CD4-positive, alpha-beta T cell treated with Interleukin-4 for 4 hours (primary cell): ENCODE measurements at regions not wholly inside any gene's neighbourhood (a gene's known extent, or its start where the extent isn't known, plus 50 kb on each side); places are given as distances from the start of the nearest gene placed in this dataset.

ENCODE experiments used
- DNase-seq: peaks from one replicate; pipeline ENCODE4 v3.0.0-alpha.2; 2020

- DNase-seq: no peak
Measured at GRCh38 chr16:85162478-85163277, 50.4 kb upstream of the CIBAR2 start.

GRCh38 chr16:85163278-85164112 lies 51.2 kb upstream of the CIBAR2 start:
- DNase-seq: no peak

GRCh38 chr16:85164431-85164830 lies 52.2 kb upstream of the CIBAR2 start:
- DNase-seq: no peak

- no peak for DNase-seq
Measured at GRCh38 chr16:85164838-85165516, 52.7 kb upstream of the CIBAR2 start.

- DNase-seq: no peak
Measured at GRCh38 chr16:85165781-85166180, 53.5 kb upstream of the CIBAR2 start.

- DNase-seq: no peak
Measured at GRCh38 chr16:85166281-85166680, 54.0 kb upstream of the CIBAR2 start.

- no peak for DNase-seq
Measured at GRCh38 chr16:85166699-85167588, 54.7 kb upstream of the CIBAR2 start.

- no peak for DNase-seq
Measured at GRCh38 chr16:85167589-85168537, 55.6 kb upstream of the CIBAR2 start.

DNA sequence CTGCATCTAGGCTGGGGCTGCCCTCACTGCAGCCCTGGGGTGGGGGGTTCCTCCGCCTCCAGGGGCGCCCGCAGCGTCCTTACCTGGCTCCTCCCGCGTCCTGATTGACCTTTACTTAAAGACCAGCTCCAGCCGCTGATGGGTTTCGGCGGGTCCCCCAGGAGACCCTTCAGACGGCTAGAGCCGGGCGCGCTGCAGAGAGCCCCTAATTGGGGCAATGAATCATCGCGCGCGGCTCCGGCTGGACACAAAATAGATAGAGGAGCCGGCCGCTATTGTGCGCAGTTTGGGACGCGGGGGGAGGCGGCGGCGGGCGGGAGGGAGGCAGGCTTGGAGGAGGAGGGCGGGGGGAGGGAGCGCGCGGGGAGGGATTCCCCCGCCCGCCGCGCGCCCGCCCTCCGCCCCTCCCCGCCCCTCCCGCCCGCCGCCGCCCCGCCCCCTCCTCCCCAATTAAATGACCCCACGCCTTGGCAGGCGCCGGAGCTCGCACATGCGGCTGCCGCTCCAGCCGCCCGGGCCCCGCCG lies 56.5 kb upstream of the CIBAR2 start:
- DNase-seq: no peak

GRCh38 chr16:85169333-85170065 lies 57.2 kb upstream of the CIBAR2 start:
- DNase-seq: no peak

DNA sequence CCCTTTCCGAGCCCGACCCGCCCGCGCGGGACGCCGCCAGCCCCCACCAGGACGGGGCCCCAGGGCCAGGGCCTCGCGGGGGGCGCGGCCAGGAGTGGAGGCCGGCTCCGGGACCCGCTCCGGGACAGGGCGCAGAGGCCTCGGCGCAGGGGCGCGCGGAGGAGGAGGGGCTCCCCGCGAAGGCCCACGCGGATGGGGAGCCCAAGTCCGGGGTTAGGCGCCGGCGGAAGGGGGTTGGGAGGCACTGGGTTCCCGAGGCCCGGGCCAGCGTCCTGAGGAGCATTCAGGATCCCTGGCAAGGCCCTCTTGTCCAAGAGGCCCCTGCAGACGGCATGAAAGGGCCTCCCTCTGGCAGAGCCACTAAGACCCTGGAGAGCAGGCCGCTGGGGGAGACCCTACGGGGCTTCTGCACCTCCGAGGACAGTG lies 57.8 kb upstream of the CIBAR2 start:
- no peak for DNase-seq

- DNase-seq: no peak
Measured at GRCh38 chr16:85170590-85171003, 58.3 kb upstream of the CIBAR2 start.

GRCh38 chr16:85171004-85171758 lies 58.9 kb upstream of the CIBAR2 start:
- no peak for DNase-seq

DNA sequence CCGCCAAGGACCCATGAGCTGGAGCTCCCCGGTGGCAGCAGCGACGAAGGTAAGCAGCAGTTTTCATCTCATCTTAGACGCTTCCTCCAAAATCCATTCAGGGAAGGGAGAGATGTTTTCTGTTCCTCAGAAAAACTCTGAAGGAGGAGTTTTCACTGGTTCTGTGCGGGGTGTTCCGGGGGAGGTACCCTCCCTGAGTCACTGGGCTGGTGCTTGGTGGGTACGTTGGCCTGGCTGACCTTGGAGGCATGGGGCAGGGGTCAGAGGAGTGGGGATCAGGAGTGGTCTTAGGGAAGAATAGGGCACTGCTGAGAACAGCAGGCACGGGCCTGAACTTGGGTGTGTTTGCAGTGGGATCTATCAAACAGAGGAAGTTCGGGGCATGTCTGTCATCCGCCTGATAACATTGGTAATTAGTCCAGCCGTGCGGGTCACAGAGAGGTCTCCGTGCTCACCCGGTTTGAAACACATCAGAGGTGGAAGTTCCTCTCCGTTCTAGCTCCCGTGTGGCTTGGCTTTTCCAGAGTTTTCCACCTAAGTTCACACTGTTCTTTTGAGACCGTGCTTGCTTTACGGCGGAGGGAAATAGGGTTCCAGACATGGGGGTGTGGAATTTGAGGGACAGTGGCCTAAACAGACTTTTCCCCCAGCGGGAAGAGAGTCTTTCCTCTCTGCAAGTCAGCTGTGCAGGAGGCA lies 59.6 kb upstream of the CIBAR2 start:
- DNase-seq: no peak

- no peak for DNase-seq
Measured at GRCh38 chr16:85172455-85173145, 60.3 kb upstream of the CIBAR2 start.

GRCh38 chr16:85173146-85173980 lies 61.1 kb upstream of the CIBAR2 start:
- DNase-seq: no peak
